ENCODE measurements at regions not wholly inside any gene's neighbourhood (a gene's known extent, or its start where the extent isn't known, plus 50 kb on each side); places are given as distances from the start of the nearest gene placed in this dataset.

DNA sequence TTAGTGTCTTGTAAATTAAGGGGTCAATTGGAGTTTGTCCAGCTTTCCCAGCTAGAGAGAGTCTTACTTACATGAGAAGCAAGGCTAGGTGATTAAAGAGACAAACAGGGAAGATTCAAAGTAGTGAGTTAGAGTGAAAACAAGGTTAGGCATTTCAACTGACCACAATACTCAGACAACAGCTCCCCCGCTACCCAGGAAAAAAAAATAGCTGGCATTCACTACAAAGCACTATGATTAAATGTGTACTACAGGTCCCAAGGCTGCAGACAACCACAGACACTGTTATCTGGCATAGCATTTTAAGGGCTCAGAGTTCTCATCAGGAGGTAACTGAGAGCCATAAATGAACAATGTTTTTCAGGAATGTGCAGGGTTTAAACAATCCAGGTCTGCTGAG lies 680.9 kb downstream of the TMEM121 start:
- TF ChIP-seq KDM5B (CRISPR knock-in tag; IDR thresholded peaks at IDR 0.05; ENCODE audit: borderline replicate concordance) (no peak), MXD4 (CRISPR knock-in tag; IDR thresholded peaks at IDR 0.05) (no peak), GATAD2A (CRISPR knock-in tag; IDR thresholded peaks at IDR 0.05) (no peak), SP4 (CRISPR knock-in tag; IDR thresholded peaks at IDR 0.05) (no peak)
- TF ChIP-seq, protein P1, sequence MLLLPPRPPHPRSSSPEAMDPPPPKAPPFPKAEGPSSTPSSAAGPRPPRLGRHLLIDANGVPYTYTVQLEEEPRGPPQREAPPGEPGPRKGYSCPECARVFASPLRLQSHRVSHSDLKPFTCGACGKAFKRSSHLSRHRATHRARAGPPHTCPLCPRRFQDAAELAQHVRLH (CRISPR knock-in tag; IDR thresholded peaks at IDR 0.05; ENCODE audit: borderline replicate concordance, low read depth) = no peak
- TF ChIP-seq, protein P2, sequence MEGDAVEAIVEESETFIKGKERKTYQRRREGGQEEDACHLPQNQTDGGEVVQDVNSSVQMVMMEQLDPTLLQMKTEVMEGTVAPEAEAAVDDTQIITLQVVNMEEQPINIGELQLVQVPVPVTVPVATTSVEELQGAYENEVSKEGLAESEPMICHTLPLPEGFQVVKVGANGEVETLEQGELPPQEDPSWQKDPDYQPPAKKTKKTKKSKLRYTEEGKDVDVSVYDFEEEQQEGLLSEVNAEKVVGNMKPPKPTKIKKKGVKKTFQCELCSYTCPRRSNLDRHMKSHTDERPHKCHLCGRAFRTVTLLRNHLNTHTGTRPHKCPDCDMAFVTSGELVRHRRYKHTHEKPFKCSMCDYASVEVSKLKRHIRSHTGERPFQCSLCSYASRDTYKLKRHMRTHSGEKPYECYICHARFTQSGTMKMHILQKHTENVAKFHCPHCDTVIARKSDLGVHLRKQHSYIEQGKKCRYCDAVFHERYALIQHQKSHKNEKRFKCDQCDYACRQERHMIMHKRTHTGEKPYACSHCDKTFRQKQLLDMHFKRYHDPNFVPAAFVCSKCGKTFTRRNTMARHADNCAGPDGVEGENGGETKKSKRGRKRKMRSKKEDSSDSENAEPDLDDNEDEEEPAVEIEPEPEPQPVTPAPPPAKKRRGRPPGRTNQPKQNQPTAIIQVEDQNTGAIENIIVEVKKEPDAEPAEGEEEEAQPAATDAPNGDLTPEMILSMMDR (CRISPR knock-in tag; IDR thresholded peaks at IDR 0.05) = no peak

All from HepG2 (cell line).